ENCODE measurements at regions not wholly inside any gene's neighbourhood (a gene's known extent, or its start where the extent isn't known, plus 50 kb on each side); places are given as distances from the start of the nearest gene placed in this dataset.

DNA sequence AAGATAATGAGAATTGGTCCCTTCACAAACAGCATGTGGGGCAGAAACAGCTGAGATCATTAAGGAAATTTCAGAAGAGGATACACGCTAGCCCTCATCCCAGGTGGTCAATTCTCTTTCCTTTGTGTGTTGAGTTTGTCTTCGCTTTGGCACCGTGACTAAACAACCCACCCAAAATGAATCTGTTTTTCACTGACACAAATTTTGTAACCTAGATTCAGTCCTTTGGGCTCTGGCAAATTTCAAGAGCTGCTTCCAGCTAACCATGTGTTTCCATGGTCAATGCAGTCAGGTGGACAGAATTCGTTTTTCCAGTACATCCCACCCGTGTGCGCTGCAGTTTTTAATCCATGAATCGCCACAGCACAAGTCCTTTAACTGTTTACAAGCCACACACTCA, 435.4 kb downstream of the WDR72 start:
- Histone ChIP-seq H3K27ac (no peak overlapping the region), H3K27me3 (ENCODE audit: insufficient read depth in 3 of 3, low read length in 2 of 3) (no peaks in the 10 kb centered on the region), H3K4me1 (no peaks in the 10 kb centered on the region), H3K4me3 (no peak overlapping the region), H3K36me3 (ENCODE audit: insufficient read depth in 1 of 2, low read depth in 1 of 2) (no peaks in the 10 kb centered on the region), H3K9me3 (no peaks in the 10 kb centered on the region)
- TF ChIP-seq, protein P1, sequence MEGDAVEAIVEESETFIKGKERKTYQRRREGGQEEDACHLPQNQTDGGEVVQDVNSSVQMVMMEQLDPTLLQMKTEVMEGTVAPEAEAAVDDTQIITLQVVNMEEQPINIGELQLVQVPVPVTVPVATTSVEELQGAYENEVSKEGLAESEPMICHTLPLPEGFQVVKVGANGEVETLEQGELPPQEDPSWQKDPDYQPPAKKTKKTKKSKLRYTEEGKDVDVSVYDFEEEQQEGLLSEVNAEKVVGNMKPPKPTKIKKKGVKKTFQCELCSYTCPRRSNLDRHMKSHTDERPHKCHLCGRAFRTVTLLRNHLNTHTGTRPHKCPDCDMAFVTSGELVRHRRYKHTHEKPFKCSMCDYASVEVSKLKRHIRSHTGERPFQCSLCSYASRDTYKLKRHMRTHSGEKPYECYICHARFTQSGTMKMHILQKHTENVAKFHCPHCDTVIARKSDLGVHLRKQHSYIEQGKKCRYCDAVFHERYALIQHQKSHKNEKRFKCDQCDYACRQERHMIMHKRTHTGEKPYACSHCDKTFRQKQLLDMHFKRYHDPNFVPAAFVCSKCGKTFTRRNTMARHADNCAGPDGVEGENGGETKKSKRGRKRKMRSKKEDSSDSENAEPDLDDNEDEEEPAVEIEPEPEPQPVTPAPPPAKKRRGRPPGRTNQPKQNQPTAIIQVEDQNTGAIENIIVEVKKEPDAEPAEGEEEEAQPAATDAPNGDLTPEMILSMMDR (IDR thresholded peaks at IDR 0.05), result no peak
- DNase-seq (no peak), ATAC-seq (no peak)
- 55 to 63% (median 59%) methylated on average over 7 of the region's 7 CpGs for WGBS, 3 donors
- intact Hi-C loops (cut with DNase I), result no loop called here

GRCh38 chr15:53323191-53323590, 436.3 kb downstream of the WDR72 start:
- H3K36me3 ChIP-seq (ENCODE audit: insufficient read depth in 1 of 2, low read depth in 1 of 2), result no peaks in the 10 kb centered on the region
- no peak overlapping the region for H3K27ac ChIP-seq
- WGBS, 3 donors, result 48 to 57% (median 55%) methylated on average over 3 of the region's 3 CpGs
- H3K4me1 ChIP-seq, result no peaks in the 10 kb centered on the region
- H3K4me3 ChIP-seq, result no peak overlapping the region
- intact Hi-C loops (cut with DNase I), result no loop called here
- no peak for ATAC-seq
- H3K27me3 ChIP-seq (ENCODE audit: insufficient read depth in 3 of 3, low read length in 2 of 3), result no peaks in the 10 kb centered on the region
- TF ChIP-seq, protein P1 (IDR thresholded peaks at IDR 0.05), result no peak
- H3K9me3 ChIP-seq, result no peaks in the 10 kb centered on the region
- no peak for DNase-seq

- H3K36me3 ChIP-seq (ENCODE audit: insufficient read depth in 1 of 2, low read depth in 1 of 2), result no peaks in the 10 kb centered on the region
- ATAC-seq, result no peak
- TF ChIP-seq, protein P1 (IDR thresholded peaks at IDR 0.05), result no peak
These were observed 438.6 kb downstream of the WDR72 start for GRCh38 chr15:53320816-53321215.

DNA sequence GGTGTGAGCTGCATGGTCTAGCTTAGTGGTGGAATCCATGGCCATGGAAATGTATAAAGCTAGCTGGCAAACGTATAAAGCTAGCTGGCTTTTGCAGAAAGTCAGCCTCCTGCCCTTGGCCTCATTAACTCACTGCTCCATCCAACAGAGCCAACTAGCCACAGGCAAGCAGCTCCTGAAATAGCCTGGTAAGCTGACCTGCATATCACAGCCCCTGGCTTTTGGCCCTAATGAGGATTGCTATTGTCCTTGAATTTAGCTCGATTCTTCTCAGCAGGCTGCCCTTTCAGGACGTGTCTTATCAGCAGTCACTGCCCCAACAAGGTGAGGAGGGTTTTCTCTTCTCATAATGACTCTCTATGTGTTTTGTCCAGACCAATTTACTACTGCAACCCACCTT, 446.8 kb downstream of the WDR72 start:
- no peak for DNase-seq

More at GRCh38 chr15:53320816-53321215, 438.6 kb downstream of the WDR72 start:
- H3K4me1 ChIP-seq, result no peaks in the 10 kb centered on the region
- intact Hi-C loops (cut with DNase I), result no loop called here
- H3K27me3 ChIP-seq (ENCODE audit: insufficient read depth in 3 of 3, low read length in 2 of 3), result no peaks in the 10 kb centered on the region
- H3K9me3 ChIP-seq, result no peaks in the 10 kb centered on the region
- H3K27ac ChIP-seq, result no peak overlapping the region
- WGBS, 3 donors, result 77 to 80% (median 77%) methylated on average over 5 of the region's 5 CpGs
- no peak overlapping the region for H3K4me3 ChIP-seq
- no peak for DNase-seq

DNA sequence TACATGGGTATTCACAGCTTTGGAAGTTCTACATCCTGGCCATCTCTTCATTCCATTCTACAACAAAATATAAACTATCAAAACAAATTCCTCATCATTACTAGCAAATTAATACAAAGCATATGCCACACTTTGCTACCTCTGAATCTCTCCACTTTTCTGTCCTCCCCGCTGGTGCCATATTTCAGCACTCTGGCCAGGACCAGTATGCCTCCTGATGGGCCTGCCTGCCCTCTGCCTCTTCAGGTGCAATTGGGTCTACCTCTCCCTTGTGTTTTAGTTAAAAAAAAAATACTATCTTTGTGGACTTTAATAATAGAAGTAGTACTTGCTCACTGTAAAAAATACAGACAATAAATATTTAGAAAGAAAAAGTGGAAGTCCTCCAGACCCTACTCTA, 448.8 kb downstream of the WDR72 start:
- H3K9me3 ChIP-seq, result no peaks in the 10 kb centered on the region
- H3K27ac ChIP-seq, result no peak overlapping the region
- no peaks in the 10 kb centered on the region for H3K36me3 ChIP-seq (ENCODE audit: insufficient read depth in 1 of 2, low read depth in 1 of 2)
- WGBS, 3 donors, result 85 to 86% (median 85%) methylated on average over 1 of the region's 1 CpG
- ATAC-seq (no peak), DNase-seq (no peak)
- no peak overlapping the region for H3K4me3 ChIP-seq
- H3K27me3 ChIP-seq (ENCODE audit: insufficient read depth in 3 of 3, low read length in 2 of 3), result no peaks in the 10 kb centered on the region
- intact Hi-C loops (cut with DNase I), result no loop called here
- TF ChIP-seq, protein P1 (IDR thresholded peaks at IDR 0.05), result no peak
- no peaks in the 10 kb centered on the region for H3K4me1 ChIP-seq

More for the DNA sequence above, 446.8 kb downstream of the WDR72 start:
- TF ChIP-seq, protein P1 (IDR thresholded peaks at IDR 0.05), result no peak
- H3K27ac ChIP-seq, result no peak overlapping the region
- 4 to 12% (median 9%) methylated on average over 3 of the region's 3 CpGs for WGBS, 3 donors
- no peaks in the 10 kb centered on the region for H3K9me3 ChIP-seq
- no peak overlapping the region for H3K4me3 ChIP-seq
- no peaks in the 10 kb centered on the region for H3K27me3 ChIP-seq (ENCODE audit: insufficient read depth in 3 of 3, low read length in 2 of 3)
- no peaks in the 10 kb centered on the region for H3K36me3 ChIP-seq (ENCODE audit: insufficient read depth in 1 of 2, low read depth in 1 of 2)
- ATAC-seq, result peak; percentile 70 to 83 (median 79)
- intact Hi-C loops (cut with DNase I), result no loop called here
- no peaks in the 10 kb centered on the region for H3K4me1 ChIP-seq

Measured in psoas muscle (tissue), 7 donors.